Kidney epithelial cell (primary cell): ENCODE measurements at regions not wholly inside any gene's neighbourhood (a gene's known extent, or its start where the extent isn't known, plus 50 kb on each side); places are given as distances from the start of the nearest gene placed in this dataset.

Experiments
- DNase-seq: peaks from one replicate; pipeline ENCODE4 v3.0.0-alpha.2; 2010; ENCODE audit warnings: low read depth
- H3K27me3 ChIP-seq: 2 replicates; pipeline ENCODE4 v1.6.0; 2011; ENCODE audit warnings: low read length; ENCODE audit not compliant: control insufficient read depth, insufficient read depth
- H3K36me3 ChIP-seq: 2 replicates; pipeline ENCODE4 v1.5.1; 2011; ENCODE audit warnings: low read length; ENCODE audit not compliant: control insufficient read depth, insufficient read depth
- H3K4me3 ChIP-seq: 2 replicates; pipeline ENCODE4 v1.5.1; 2011; ENCODE audit warnings: low read depth, mild to moderate bottlenecking, control low read depth, low read length
- CTCF ChIP-seq: IDR thresholded peaks from 2 replicates; pipeline ENCODE4 v1.5.1; 2011; ENCODE audit warnings: mild to moderate bottlenecking, moderate library complexity, low read length, control low read depth, inconsistent platforms; ENCODE audit not compliant: insufficient read depth, poor library complexity, severe bottlenecking

DNA sequence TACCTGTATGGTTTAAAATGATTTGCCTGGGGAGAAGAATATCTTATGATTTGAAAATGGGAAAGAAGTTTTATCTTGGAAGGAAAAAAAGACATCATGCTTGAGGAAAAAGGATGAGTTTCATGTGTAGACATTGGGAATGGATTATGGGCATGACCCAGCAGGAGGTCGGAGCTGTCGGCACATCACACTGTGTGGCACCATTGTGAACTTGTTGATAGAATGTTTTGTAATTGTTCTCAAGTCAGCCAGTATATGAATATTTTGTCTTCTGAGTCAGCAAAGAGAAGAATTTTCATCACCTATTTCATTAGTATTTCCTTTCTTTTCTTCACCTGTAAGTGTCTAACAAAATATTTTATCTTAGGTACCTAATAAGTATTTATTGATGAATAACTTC is 60.0 kb upstream of the HMGA2 start:
- no peaks in the 10 kb centered on the region for H3K36me3 ChIP-seq
- no peak for TF ChIP-seq CTCF
- H3K27me3 ChIP-seq: no peaks in the 10 kb centered on the region
- DNase-seq: no peak
- H3K4me3 ChIP-seq: no peak overlapping the region

GRCh38 chr12:65765436-65765813 is 58.9 kb upstream of the HMGA2 start:
- no peak for TF ChIP-seq CTCF
- H3K27me3 ChIP-seq: no peaks in the 10 kb centered on the region
- DNase-seq: no peak
- no peaks in the 10 kb centered on the region for H3K36me3 ChIP-seq
- no peak overlapping the region for H3K4me3 ChIP-seq

DNA sequence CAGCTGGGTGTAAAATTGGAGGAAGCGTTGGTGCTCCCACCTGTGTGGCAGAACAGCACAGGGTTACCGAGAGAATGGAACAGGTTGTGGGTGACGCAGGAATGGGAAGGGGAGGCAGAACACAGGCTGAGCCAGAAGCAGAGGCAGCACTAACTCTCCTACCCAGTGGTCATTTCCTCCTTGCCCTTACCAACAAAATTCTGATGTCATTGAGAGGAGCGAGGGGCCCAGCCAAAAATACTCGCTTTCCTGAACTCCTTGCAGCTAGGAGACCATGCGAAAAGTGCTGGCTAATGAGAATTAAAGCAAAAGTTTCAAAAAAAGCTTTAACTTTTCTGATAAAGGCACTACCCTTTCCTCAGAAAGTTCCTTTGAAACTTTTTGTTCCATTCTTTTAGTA is 54.4 kb upstream of the HMGA2 start:
- Histone ChIP-seq H3K36me3 (no peaks in the 10 kb centered on the region), H3K27me3 (no peaks in the 10 kb centered on the region), H3K4me3 (no peak overlapping the region)
- no peak for TF ChIP-seq CTCF
- DNase-seq: no peak
